ENCODE measurements at regions not wholly inside any gene's neighbourhood (a gene's known extent, or its start where the extent isn't known, plus 50 kb on each side); places are given as distances from the start of the nearest gene placed in this dataset.
A peak's percentile ranks its signal among the peaks of the same experiment; 100 is the strongest.

GRCh38 chr4:130698251-130698650, 1602.3 kb downstream of the C4orf33 start:
- intact Hi-C loops (cut with micrococcal nuclease; ENCODE audit: unreplicated experiment), result no loop called here
- no peaks in the 10 kb centered on the region for H4K20me1 ChIP-seq (ENCODE audit: control insufficient read depth, insufficient read depth)
- no peak overlapping the region for H3K9ac ChIP-seq (ENCODE audit: control insufficient read depth, insufficient read depth, low read length)
- no peak for TF ChIP-seq IRF3 (IDR thresholded peaks at IDR 0.05)
- TF ChIP-seq SP1 (IDR thresholded peaks at IDR 0.05; ENCODE audit: low read depth, low read length), result no peak
- no peak for TF ChIP-seq RUNX3 (IDR thresholded peaks at IDR 0.05; ENCODE audit: low read length)
- TF ChIP-seq ZNF207 (IDR thresholded peaks at IDR 0.05; ENCODE audit: borderline replicate concordance), result no peak
- TF ChIP-seq MYC (IDR thresholded peaks at IDR 0.05; ENCODE audit: insufficient read depth, insufficient read length, insufficient replicate concordance, low read length, severe bottlenecking), result no peak
- CTCF ChIA-PET, result no interaction called here
- in situ Hi-C loops (cut with MboI), result no loop called here
- BruUV-seq (replicated peaks), result no TSS peak
- WGBS (ENCODE audit: insufficient coverage, insufficient replicate concordance, low lambda C conversion rate, missing lambda C conversion rate), result 43% methylated on average over 2 of the region's 2 CpGs
- no peaks in the 10 kb centered on the region for H3K9me3 ChIP-seq (replicated peaks; ENCODE audit: control insufficient read depth, insufficient read depth, low read length)
- DNase-seq (ENCODE audit: low read depth, low spot score), result no peak
- RAD21 ChIA-PET (ENCODE audit: unreplicated experiment), result no interaction called here
- H3K4me3 ChIP-seq, result no peak overlapping the region
- no peak overlapping the region for H3K4me2 ChIP-seq (ENCODE audit: control insufficient read depth, insufficient read depth)
- H3K4me1 ChIP-seq (ENCODE audit: control insufficient read depth, insufficient read depth, low read length), result no peaks in the 10 kb centered on the region
- no peak overlapping the region for H3K27ac ChIP-seq (ENCODE audit: control insufficient read depth, insufficient read depth)
- ATAC-seq, result no peak
- no peak overlapping the region for H2AFZ ChIP-seq (ENCODE audit: control insufficient read depth, low read depth, low read length)
- H3K27me3 ChIP-seq (replicated peaks in 1 of 2; ENCODE audit: control insufficient read depth in 2 of 2, insufficient read depth in 2 of 2, low read length in 1 of 2), result no peaks in the 10 kb centered on the region
- H3K79me2 ChIP-seq (ENCODE audit: control insufficient read depth, insufficient read depth, low read length), result no peaks in the 10 kb centered on the region
- no peaks in the 10 kb centered on the region for H3K36me3 ChIP-seq (ENCODE audit: control insufficient read depth in 2 of 2, insufficient read depth in 2 of 2, low read length in 1 of 2)
- FAIRE-seq, result no peak
- POLR2A ChIA-PET, result no interaction called here
- SMC1A ChIA-PET (ENCODE audit: uncharacterized antibody, unreplicated experiment), result no interaction called here

- in situ Hi-C loops (cut with MboI), result no loop called here
- no peaks in the 10 kb centered on the region for H3K27me3 ChIP-seq (replicated peaks in 1 of 2; ENCODE audit: control insufficient read depth in 2 of 2, insufficient read depth in 2 of 2, low read length in 1 of 2)
- ATAC-seq (peak; percentile 36; the same call in 2 of the 3 replicates), DNase-seq (ENCODE audit: low read depth, low spot score) (no peak), FAIRE-seq (no peak)
- no peaks in the 10 kb centered on the region for H3K4me1 ChIP-seq (ENCODE audit: control insufficient read depth, insufficient read depth, low read length)
- TF ChIP-seq TBL1XR1 (IDR thresholded peaks at IDR 0.05; ENCODE audit: low read depth, low read length) (no peak), NR2F1 (conservative IDR thresholded peaks at IDR 0.05) (peak; percentile 72)
- ChIA-PET SMC1A (ENCODE audit: uncharacterized antibody, unreplicated experiment) (no interaction called here), POLR2A (no interaction called here), RAD21 (ENCODE audit: unreplicated experiment) (interaction anchor here (1.0 kb wide), 1 partner anchor 133 kb away, joined by 3 read pairs; no protein-coding TSS in a partner anchor), CTCF (no interaction called here)
- no peak overlapping the region for H2AFZ ChIP-seq (ENCODE audit: control insufficient read depth, low read depth, low read length)
- no peaks in the 10 kb centered on the region for H3K9me3 ChIP-seq (replicated peaks; ENCODE audit: control insufficient read depth, insufficient read depth, low read length)
- H3K27ac ChIP-seq (ENCODE audit: control insufficient read depth, insufficient read depth), result no peak overlapping the region
- no peaks in the 10 kb centered on the region for H4K20me1 ChIP-seq (ENCODE audit: control insufficient read depth, insufficient read depth)
- 1% methylated on average over 5 of the region's 5 CpGs for WGBS (ENCODE audit: insufficient coverage, insufficient replicate concordance, low lambda C conversion rate, missing lambda C conversion rate)
- no peaks in the 10 kb centered on the region for H3K79me2 ChIP-seq (ENCODE audit: control insufficient read depth, insufficient read depth, low read length)
- no peaks in the 10 kb centered on the region for H3K36me3 ChIP-seq (ENCODE audit: control insufficient read depth in 2 of 2, insufficient read depth in 2 of 2, low read length in 1 of 2)
- intact Hi-C loops (cut with micrococcal nuclease; ENCODE audit: unreplicated experiment), result no loop called here
- no peak overlapping the region for H3K4me3 ChIP-seq
- no peak overlapping the region for H3K4me2 ChIP-seq (ENCODE audit: control insufficient read depth, insufficient read depth)
- H3K9ac ChIP-seq (ENCODE audit: control insufficient read depth, insufficient read depth, low read length), result no peak overlapping the region
- no TSS peak for BruUV-seq (replicated peaks)
These were observed 1603.1 kb downstream of the C4orf33 start for GRCh38 chr4:130699004-130699403.

All from GM12878 (cell line).